ENCODE measurements at regions not wholly inside any gene's neighbourhood (a gene's known extent, or its start where the extent isn't known, plus 50 kb on each side); places are given as distances from the start of the nearest gene placed in this dataset.

- Histone ChIP-seq H2AFZ (ENCODE audit: control insufficient read depth, low read depth, low read length) (no peak overlapping the region), H3K9me3 (replicated peaks; ENCODE audit: control insufficient read depth, insufficient read depth, low read length) (no peaks in the 10 kb centered on the region; the same call in 2 of the 3 replicates), H3K36me3 (ENCODE audit: control insufficient read depth in 2 of 2, insufficient read depth in 2 of 2, low read length in 1 of 2) (no peaks in the 10 kb centered on the region), H3K79me2 (ENCODE audit: control insufficient read depth, insufficient read depth, low read length) (no peaks in the 10 kb centered on the region), H3K9ac (ENCODE audit: control insufficient read depth, insufficient read depth, low read length) (no peak overlapping the region), H3K4me2 (ENCODE audit: control insufficient read depth, insufficient read depth) (no peak overlapping the region), H3K27me3 (replicated peaks in 1 of 2; ENCODE audit: control insufficient read depth in 2 of 2, insufficient read depth in 2 of 2, low read length in 1 of 2) (no peaks in the 10 kb centered on the region; a peak in 1 of 4 replicates), H3K4me1 (ENCODE audit: control insufficient read depth, insufficient read depth, low read length) (no peaks in the 10 kb centered on the region), H4K20me1 (ENCODE audit: control insufficient read depth, insufficient read depth) (no peaks in the 10 kb centered on the region), H3K27ac (ENCODE audit: control insufficient read depth, insufficient read depth) (no peak overlapping the region), H3K4me3 (no peak overlapping the region)
- SMC1A ChIA-PET (ENCODE audit: uncharacterized antibody, unreplicated experiment) = no interaction called here
- intact Hi-C loops (cut with micrococcal nuclease; ENCODE audit: unreplicated experiment) = no loop called here
- CTCF ChIA-PET = no interaction called here
- 0% methylated on average over 1 of the region's 1 CpG for WGBS (ENCODE audit: insufficient coverage, insufficient replicate concordance, low lambda C conversion rate, missing lambda C conversion rate)
- no peak for ATAC-seq
- POLR2A ChIA-PET = no interaction called here
- no TSS peak for BruUV-seq (replicated peaks)
- no peak for FAIRE-seq
- TF ChIP-seq, protein P1, sequence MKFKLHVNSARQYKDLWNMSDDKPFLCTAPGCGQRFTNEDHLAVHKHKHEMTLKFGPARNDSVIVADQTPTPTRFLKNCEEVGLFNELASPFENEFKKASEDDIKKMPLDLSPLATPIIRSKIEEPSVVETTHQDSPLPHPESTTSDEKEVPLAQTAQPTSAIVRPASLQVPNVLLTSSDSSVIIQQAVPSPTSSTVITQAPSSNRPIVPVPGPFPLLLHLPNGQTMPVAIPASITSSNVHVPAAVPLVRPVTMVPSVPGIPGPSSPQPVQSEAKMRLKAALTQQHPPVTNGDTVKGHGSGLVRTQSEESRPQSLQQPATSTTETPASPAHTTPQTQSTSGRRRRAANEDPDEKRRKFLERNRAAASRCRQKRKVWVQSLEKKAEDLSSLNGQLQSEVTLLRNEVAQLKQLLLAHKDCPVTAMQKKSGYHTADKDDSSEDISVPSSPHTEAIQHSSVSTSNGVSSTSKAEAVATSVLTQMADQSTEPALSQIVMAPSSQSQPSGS (IDR thresholded peaks at IDR 0.05; ENCODE audit: low read length) = no peak
- TF ChIP-seq SKIL (IDR thresholded peaks at IDR 0.05; ENCODE audit: low read depth, poor library complexity, severe bottlenecking) = no peak
- DNase-seq (ENCODE audit: low read depth, low spot score) = no peak
- RAD21 ChIA-PET (ENCODE audit: unreplicated experiment) = interaction anchor here (0.5 kb wide), 1 partner anchor 321 kb away, joined by 3 read pairs; no protein-coding TSS in a partner anchor
- in situ Hi-C loops (cut with MboI) = no loop called here
These were observed 97.2 kb downstream of the LHX9 start for GRCh38 chr1:198014355-198014754.

- no peaks in the 10 kb centered on the region; a peak in 1 of 4 replicates for H3K27me3 ChIP-seq (replicated peaks in 1 of 2; ENCODE audit: control insufficient read depth in 2 of 2, insufficient read depth in 2 of 2, low read length in 1 of 2)
- no peaks in the 10 kb centered on the region; the same call in 2 of the 3 replicates for H3K9me3 ChIP-seq (replicated peaks; ENCODE audit: control insufficient read depth, insufficient read depth, low read length)
- SMC1A ChIA-PET (ENCODE audit: uncharacterized antibody, unreplicated experiment) = no interaction called here
- DNase-seq (ENCODE audit: low read depth, low spot score) (no peak), FAIRE-seq (no peak), ATAC-seq (no peak)
- H2AFZ ChIP-seq (ENCODE audit: control insufficient read depth, low read depth, low read length) = no peak overlapping the region
- H3K4me2 ChIP-seq (ENCODE audit: control insufficient read depth, insufficient read depth) = no peak overlapping the region
- H3K36me3 ChIP-seq (ENCODE audit: control insufficient read depth in 2 of 2, insufficient read depth in 2 of 2, low read length in 1 of 2) = no peaks in the 10 kb centered on the region
- no peaks in the 10 kb centered on the region for H4K20me1 ChIP-seq (ENCODE audit: control insufficient read depth, insufficient read depth)
- POLR2A ChIA-PET = no interaction called here
- no peak overlapping the region for H3K27ac ChIP-seq (ENCODE audit: control insufficient read depth, insufficient read depth)
- intact Hi-C loops (cut with micrococcal nuclease; ENCODE audit: unreplicated experiment) (no loop called here), in situ Hi-C loops (cut with MboI) (no loop called here)
- no peak overlapping the region for H3K4me3 ChIP-seq
- H3K79me2 ChIP-seq (ENCODE audit: control insufficient read depth, insufficient read depth, low read length) = no peaks in the 10 kb centered on the region
- BruUV-seq (replicated peaks) = no TSS peak
- RAD21 ChIA-PET (ENCODE audit: unreplicated experiment) = no interaction called here
- CTCF ChIA-PET = no interaction called here
- H3K9ac ChIP-seq (ENCODE audit: control insufficient read depth, insufficient read depth, low read length) = no peak overlapping the region
- H3K4me1 ChIP-seq (ENCODE audit: control insufficient read depth, insufficient read depth, low read length) = no peaks in the 10 kb centered on the region
- no peak for TF ChIP-seq CBFB (IDR thresholded peaks at IDR 0.05; ENCODE audit: low read depth)
- TF ChIP-seq YY1 (IDR thresholded peaks at IDR 0.05; ENCODE audit: low read depth, low read length) = no peak
- TF ChIP-seq CREM (IDR thresholded peaks at IDR 0.05; ENCODE audit: low read depth) = no peak
- TF ChIP-seq RAD21 (IDR thresholded peaks at IDR 0.05; ENCODE audit: insufficient read depth, low read depth, low read length) = no peak
- no peak for TF ChIP-seq TCF3 (IDR thresholded peaks at IDR 0.05; ENCODE audit: borderline replicate concordance, insufficient read depth, low read depth, low read length)
- TF ChIP-seq, protein P2, sequence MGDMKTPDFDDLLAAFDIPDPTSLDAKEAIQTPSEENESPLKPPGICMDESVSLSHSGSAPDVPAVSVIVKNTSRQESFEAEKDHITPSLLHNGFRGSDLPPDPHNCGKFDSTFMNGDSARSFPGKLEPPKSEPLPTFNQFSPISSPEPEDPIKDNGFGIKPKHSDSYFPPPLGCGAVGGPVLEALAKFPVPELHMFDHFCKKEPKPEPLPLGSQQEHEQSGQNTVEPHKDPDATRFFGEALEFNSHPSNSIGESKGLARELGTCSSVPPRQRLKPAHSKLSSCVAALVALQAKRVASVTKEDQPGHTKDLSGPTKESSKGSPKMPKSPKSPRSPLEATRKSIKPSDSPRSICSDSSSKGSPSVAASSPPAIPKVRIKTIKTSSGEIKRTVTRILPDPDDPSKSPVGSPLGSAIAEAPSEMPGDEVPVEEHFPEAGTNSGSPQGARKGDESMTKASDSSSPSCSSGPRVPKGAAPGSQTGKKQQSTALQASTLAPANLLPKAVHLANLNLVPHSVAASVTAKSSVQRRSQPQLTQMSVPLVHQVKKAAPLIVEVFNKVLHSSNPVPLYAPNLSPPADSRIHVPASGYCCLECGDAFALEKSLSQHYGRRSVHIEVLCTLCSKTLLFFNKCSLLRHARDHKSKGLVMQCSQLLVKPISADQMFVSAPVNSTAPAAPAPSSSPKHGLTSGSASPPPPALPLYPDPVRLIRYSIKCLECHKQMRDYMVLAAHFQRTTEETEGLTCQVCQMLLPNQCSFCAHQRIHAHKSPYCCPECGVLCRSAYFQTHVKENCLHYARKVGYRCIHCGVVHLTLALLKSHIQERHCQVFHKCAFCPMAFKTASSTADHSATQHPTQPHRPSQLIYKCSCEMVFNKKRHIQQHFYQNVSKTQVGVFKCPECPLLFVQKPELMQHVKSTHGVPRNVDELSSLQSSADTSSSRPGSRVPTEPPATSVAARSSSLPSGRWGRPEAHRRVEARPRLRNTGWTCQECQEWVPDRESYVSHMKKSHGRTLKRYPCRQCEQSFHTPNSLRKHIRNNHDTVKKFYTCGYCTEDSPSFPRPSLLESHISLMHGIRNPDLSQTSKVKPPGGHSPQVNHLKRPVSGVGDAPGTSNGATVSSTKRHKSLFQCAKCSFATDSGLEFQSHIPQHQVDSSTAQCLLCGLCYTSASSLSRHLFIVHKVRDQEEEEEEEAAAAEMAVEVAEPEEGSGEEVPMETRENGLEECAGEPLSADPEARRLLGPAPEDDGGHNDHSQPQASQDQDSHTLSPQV (IDR thresholded peaks at IDR 0.05) = no peak
- TF ChIP-seq SUPT20H (IDR thresholded peaks at IDR 0.05; ENCODE audit: borderline replicate concordance, control insufficient read depth, low read depth, low read length) = no peak
These were observed 98.1 kb downstream of the LHX9 start for GRCh38 chr1:198015309-198015708.
